Right cardiac atrium (tissue), 5 donors: ENCODE measurements at regions not wholly inside any gene's neighbourhood (a gene's known extent, or its start where the extent isn't known, plus 50 kb on each side); places are given as distances from the start of the nearest gene placed in this dataset.
A peak's percentile ranks its signal among the peaks of the same experiment; 100 is the strongest.

Source experiments
- ATAC-seq, 2 donors: fragments of 200-7000 bp; cut with Tn5 transposase; one replicate each; pipeline versions ENCODE4 v1.8.0 to v1.9.1; 2020; ENCODE audit warnings: moderate library complexity in 2 of 2, mild to moderate bottlenecking in 1 of 2
- DNase-seq, 3 donors: peaks; one replicate each; pipeline ENCODE4 v3.0.0-alpha.2; 2020
- H3K27ac ChIP-seq: one replicate; pipeline ENCODE4 v1.5.1; 2013; ENCODE audit warnings: mild to moderate bottlenecking, low read length, control low read depth, moderate library complexity
- H3K27me3 ChIP-seq: one replicate; pipeline ENCODE4 v1.6.1; 2013; ENCODE audit not compliant: control insufficient read depth, insufficient read depth
- H3K4me1 ChIP-seq: one replicate; pipeline ENCODE4 v1.6.1; 2013; ENCODE audit warnings: low read length; ENCODE audit not compliant: control insufficient read depth, insufficient read depth
- H3K4me3 ChIP-seq: one replicate; pipeline ENCODE4 v1.5.1; 2013; ENCODE audit warnings: low read length, control low read depth
- H3K9me3 ChIP-seq: one replicate; pipeline ENCODE4 v1.6.1; 2013; ENCODE audit warnings: low read length; ENCODE audit not compliant: control insufficient read depth
- WGBS: extraction: QIAGEN DNeasy Blood & Tissue Kit; methylation state at CpG from one replicate; pipeline ENCODE4 v1.1.7; 2013; 5-methylcytosine and 5-hydroxymethylcytosine counted together
- intact Hi-C, 4 donors: fragments of 100-400 bp; cut with DNase I; formaldehyde crosslinking; loops; one replicate each; pipeline versions ENCODE4 v1.11.0 to v1.14.0; 2022 to 2023
- donor health status: healthy with polysubstance abuse.
- donor health status: DM: no; HTN: yes; CAD: no.
- donor health status: DM: no; HTN: no; CAD: no.
- donor health status: DM: no; HTN: yes; CAD: no; lungs with severe emphysema.
- donor health status: DM: yes; HTN: yes; CAD: no.

GRCh38 chr4:80134936-80135701 lies 62.1 kb upstream of the ANTXR2 start:
- intact Hi-C loops = no loop called here

DNA sequence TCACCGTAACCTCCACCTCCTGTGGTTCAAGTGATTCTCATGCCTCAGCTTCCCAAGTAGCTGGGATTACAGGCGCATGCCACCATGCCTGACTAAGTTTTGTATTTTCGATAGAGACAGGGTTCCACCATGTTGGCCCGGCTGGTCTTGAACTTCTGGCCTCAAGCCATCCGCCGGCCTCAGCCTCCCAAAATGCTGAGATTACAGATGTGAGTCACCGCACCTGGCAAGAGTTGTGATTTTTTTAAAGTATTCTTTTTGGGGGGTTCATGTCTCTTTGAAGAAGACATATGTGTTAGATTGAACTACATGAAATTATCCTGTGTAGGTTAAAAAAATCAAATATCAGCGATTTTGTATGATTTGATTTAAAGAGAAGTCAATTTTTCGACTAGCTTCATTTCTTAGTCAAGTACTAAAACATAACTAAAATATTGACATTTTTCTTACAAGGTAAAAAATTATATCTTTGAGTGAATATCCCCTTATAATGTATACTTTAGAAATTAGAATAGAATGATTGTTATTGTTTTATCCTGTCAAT lies 60.3 kb upstream of the ANTXR2 start:
- no peak overlapping the region for H3K4me3 ChIP-seq
- intact Hi-C loops = no loop called here
- ATAC-seq = no peak
- H3K9me3 ChIP-seq = no peaks in the 10 kb centered on the region
- no peak overlapping the region for H3K27ac ChIP-seq
- H3K27me3 ChIP-seq = no peaks in the 10 kb centered on the region
- 94% methylated on average over 9 of the region's 9 CpGs for WGBS
- H3K4me1 ChIP-seq = no peaks in the 10 kb centered on the region
- peak in 1 of 3 donors; percentile 37 for DNase-seq

More at GRCh38 chr4:80134936-80135701, 62.1 kb upstream of the ANTXR2 start:
- Histone ChIP-seq H3K9me3 (no peaks in the 10 kb centered on the region), H3K4me1 (no peaks in the 10 kb centered on the region), H3K27me3 (no peaks in the 10 kb centered on the region), H3K4me3 (no peak overlapping the region), H3K27ac (no peak overlapping the region)
- ATAC-seq = no peak
- no peak for DNase-seq
- WGBS = 71% methylated on average over 8 of the region's 8 CpGs

DNA sequence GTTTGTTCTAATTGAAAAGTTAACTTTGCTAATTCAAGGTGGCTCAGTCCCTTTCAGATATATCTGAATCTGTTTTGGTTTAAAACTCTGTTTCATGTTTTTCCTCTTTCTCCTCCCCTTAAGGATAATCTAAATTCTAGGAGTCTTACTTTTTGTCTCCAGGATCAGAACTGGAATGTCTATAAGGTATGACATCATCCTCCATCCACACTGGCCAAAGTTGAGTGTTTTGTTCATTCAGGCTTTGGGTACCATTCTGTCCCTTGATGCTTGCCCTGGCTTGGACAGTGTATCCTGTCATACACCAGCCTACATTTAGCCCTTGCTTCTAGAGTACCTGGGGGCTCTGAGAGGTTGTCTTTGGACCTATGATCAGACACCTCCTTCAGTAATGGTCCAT lies 56.8 kb upstream of the ANTXR2 start:
- H3K4me3 ChIP-seq = no peak overlapping the region
- no peaks in the 10 kb centered on the region for H3K27me3 ChIP-seq
- no peak for DNase-seq
- no peaks in the 10 kb centered on the region for H3K9me3 ChIP-seq
- no peak for ATAC-seq
- H3K27ac ChIP-seq = no peak overlapping the region
- no peaks in the 10 kb centered on the region for H3K4me1 ChIP-seq
- intact Hi-C loops = no loop called here

- ATAC-seq (no peak), DNase-seq (no peak)
- Histone ChIP-seq H3K27me3 (no peaks in the 10 kb centered on the region), H3K4me1 (no peaks in the 10 kb centered on the region), H3K27ac (no peak overlapping the region), H3K4me3 (no peak overlapping the region), H3K9me3 (no peaks in the 10 kb centered on the region)
- intact Hi-C loops = no loop called here
These were observed 55.9 kb upstream of the ANTXR2 start for GRCh38 chr4:80128941-80129340.

- 93% methylated on average over 3 of the region's 3 CpGs for WGBS
- H3K4me1 ChIP-seq = no peaks in the 10 kb centered on the region
- H3K27me3 ChIP-seq = no peaks in the 10 kb centered on the region
- intact Hi-C loops = no loop called here
- H3K4me3 ChIP-seq = no peak overlapping the region
- H3K27ac ChIP-seq = no peak overlapping the region
- no peak for ATAC-seq
- no peaks in the 10 kb centered on the region for H3K9me3 ChIP-seq
- DNase-seq = no peak
These were observed 54.9 kb upstream of the ANTXR2 start for GRCh38 chr4:80127870-80128419.

DNA sequence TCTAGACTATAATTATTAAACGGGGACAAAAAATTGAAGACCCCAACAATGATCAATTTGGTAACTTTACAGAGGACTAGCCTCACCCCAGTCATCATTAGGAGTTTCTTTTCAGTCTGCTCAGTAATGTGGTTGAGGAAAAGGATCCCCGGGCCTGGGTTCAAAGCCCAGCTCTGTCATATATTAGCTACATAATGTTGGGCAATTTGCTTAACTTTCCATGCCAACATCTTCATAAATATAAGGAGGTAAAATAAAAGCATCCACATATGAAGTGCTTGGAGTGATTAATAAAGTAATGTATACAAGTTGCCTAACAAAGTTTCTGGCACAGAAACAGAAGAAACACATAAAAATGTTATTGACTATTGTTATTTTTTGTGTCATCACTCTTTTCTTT lies 53.4 kb upstream of the ANTXR2 start:
- ATAC-seq (no peak), DNase-seq (no peak)
- 98% methylated on average over 2 of the region's 2 CpGs for WGBS
- no peaks in the 10 kb centered on the region for H3K27me3 ChIP-seq
- H3K27ac ChIP-seq = no peak overlapping the region
- no peak overlapping the region for H3K4me3 ChIP-seq
- no peaks in the 10 kb centered on the region for H3K4me1 ChIP-seq
- H3K9me3 ChIP-seq = no peaks in the 10 kb centered on the region
- intact Hi-C loops = no loop called here

DNA sequence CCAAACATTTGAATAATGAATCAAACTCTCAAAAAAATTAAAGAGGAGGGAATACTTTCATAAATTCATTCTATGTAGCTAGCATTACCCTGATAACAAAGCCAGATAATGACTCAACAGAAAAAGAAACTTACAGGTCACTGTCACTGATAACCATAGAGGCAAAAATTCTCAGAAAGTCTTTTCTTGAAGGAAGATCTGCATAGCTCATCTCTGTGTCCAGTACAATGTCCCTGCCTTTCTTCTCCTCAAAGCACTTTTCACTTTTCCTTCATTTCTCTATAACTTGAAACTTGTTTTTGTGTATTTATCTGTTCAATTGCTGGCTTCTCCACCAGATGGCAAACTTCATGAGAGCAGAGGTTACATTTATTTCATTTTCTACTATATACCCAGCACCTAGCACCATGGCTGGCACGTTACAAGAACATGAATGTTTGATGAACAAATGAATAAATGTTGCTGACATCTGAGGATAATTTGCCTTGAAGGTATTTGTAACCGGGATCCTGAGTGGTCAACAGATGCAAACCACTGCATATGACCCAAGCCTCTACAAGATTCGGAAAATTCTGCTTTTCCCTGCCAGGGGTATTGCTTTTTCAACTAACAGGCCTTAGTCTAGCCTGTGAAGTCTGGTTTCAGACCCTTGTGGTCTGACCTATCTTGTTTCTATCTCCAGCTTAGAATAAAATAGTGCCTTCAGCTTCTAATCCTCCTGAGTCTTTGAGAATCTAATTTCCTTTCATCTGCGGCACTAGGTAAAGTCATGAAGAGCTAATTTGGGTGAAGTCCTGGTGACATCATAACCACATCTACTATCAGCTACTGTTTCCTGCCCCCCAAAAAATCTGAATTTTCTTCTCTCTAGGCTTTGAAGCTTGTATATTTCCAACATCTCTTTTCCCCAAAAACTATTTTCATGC lies 52.5 kb upstream of the ANTXR2 start:
- ATAC-seq (no peak), DNase-seq (peak in 1 of 3 donors; percentile 1)
- 79% methylated on average over 4 of the region's 4 CpGs for WGBS
- H3K4me3 ChIP-seq = no peak overlapping the region
- H3K9me3 ChIP-seq = no peaks in the 10 kb centered on the region
- intact Hi-C loops = no loop called here
- no peaks in the 10 kb centered on the region for H3K4me1 ChIP-seq
- H3K27me3 ChIP-seq = no peaks in the 10 kb centered on the region
- no peak overlapping the region for H3K27ac ChIP-seq

GRCh38 chr4:80124246-80125211 lies 51.5 kb upstream of the ANTXR2 start:
- Histone ChIP-seq H3K4me1 (no peaks in the 10 kb centered on the region), H3K27me3 (no peaks in the 10 kb centered on the region), H3K4me3 (no peak overlapping the region), H3K9me3 (no peaks in the 10 kb centered on the region), H3K27ac (no peak overlapping the region)
- DNase-seq (no peak), ATAC-seq (no peak)
- 85% methylated on average over 1 of the region's 1 CpG for WGBS
- intact Hi-C loops = no loop called here
